GM19324 (cell line): ENCODE measurements at regions not wholly inside any gene's neighbourhood (a gene's known extent, or its start where the extent isn't known, plus 50 kb on each side); places are given as distances from the start of the nearest gene placed in this dataset.
"Not testable (repeated sequence)": the region's sequence is repeated elsewhere in the genome, so short reads cannot be mapped to it uniquely, and the experiment has no call there.

ENCODE experiments used
- ATAC-seq: cut with Tn5 transposase; IDR thresholded peaks from one replicate; pipeline ENCODE4 v1.9.1; 2021; ENCODE audit warnings: mild to moderate bottlenecking, moderate library complexity; ENCODE audit not compliant: unreplicated experiment, low FRiP score

GRCh38 chr15:84151205-84151931 is 84.2 kb upstream of the GOLGA6L4 start:
- no peak for ATAC-seq

GRCh38 chr15:84152381-84152979 is 83.1 kb upstream of the GOLGA6L4 start:
- ATAC-seq = not testable (repeated sequence)

- not testable (repeated sequence) for ATAC-seq
Measured at GRCh38 chr15:84153655-84154140, 81.9 kb upstream of the GOLGA6L4 start.

GRCh38 chr15:84154314-84154713 is 81.3 kb upstream of the GOLGA6L4 start:
- not testable (repeated sequence) for ATAC-seq

GRCh38 chr15:84154787-84155186 is 80.8 kb upstream of the GOLGA6L4 start:
- not testable (repeated sequence) for ATAC-seq

- ATAC-seq = not testable (repeated sequence)
Measured at GRCh38 chr15:84155792-84156587, 79.6 kb upstream of the GOLGA6L4 start.

GRCh38 chr15:84156588-84156840 is 79.1 kb upstream of the GOLGA6L4 start:
- ATAC-seq = not testable (repeated sequence)

GRCh38 chr15:84157056-84157632 is 78.4 kb upstream of the GOLGA6L4 start:
- ATAC-seq = not testable (repeated sequence)

GRCh38 chr15:84157857-84158256 is 77.7 kb upstream of the GOLGA6L4 start:
- ATAC-seq = not testable (repeated sequence)

GRCh38 chr15:84159346-84160269 is 76.0 kb upstream of the GOLGA6L4 start:
- ATAC-seq = not testable (repeated sequence)

- ATAC-seq = not testable (repeated sequence)
Measured at GRCh38 chr15:84164423-84165292, 70.9 kb upstream of the GOLGA6L4 start.

GRCh38 chr15:84170029-84170428 is 65.5 kb upstream of the GOLGA6L4 start:
- not testable (repeated sequence) for ATAC-seq

GRCh38 chr15:84173231-84173610 is 62.4 kb upstream of the GOLGA6L4 start:
- ATAC-seq = not testable (repeated sequence)
